GM23338 (cell line): ENCODE measurements at regions not wholly inside any gene's neighbourhood (a gene's known extent, or its start where the extent isn't known, plus 50 kb on each side); places are given as distances from the start of the nearest gene placed in this dataset.

ENCODE experiments used
- ATAC-seq: fragments of 200-7000 bp; cut with Tn5 transposase; 3 replicates; pipeline ENCODE4 v1.9.1; 2020
- DNase-seq: peaks from one replicate; pipeline ENCODE4 v3.0.0-alpha.2; 2015; ENCODE audit warnings: low spot score
- H2AFZ ChIP-seq: fragments of 200-600 bp; sonication (generic); 2 replicates; pipeline ENCODE4 v1.8.0; 2016; ENCODE audit warnings: antibody characterized with exemption, mild to moderate bottlenecking, moderate library complexity
- H3F3A ChIP-seq: fragments of 200-600 bp; sonication (generic); replicated peaks from 2 replicates; pipeline ENCODE4 v1.8.0; 2017; ENCODE audit warnings: antibody characterized with exemption, mixed run types, low read depth
- H3K27ac ChIP-seq: fragments of 200-600 bp; sonication (generic); 2 replicates; pipeline ENCODE4 v1.6.1; 2016; ENCODE audit warnings: low read depth
- H3K27me3 ChIP-seq: fragments of 200-600 bp; sonication (generic); 2 replicates; pipeline ENCODE4 v1.8.0; 2016; ENCODE audit warnings: mild to moderate bottlenecking, mixed run types, moderate library complexity; ENCODE audit not compliant: insufficient read depth
- H3K36me3 ChIP-seq: fragments of 200-600 bp; sonication (generic); 2 replicates; pipeline ENCODE4 v1.8.0; 2016; ENCODE audit warnings: mild to moderate bottlenecking; ENCODE audit not compliant: insufficient read depth
- H3K4me1 ChIP-seq: fragments of 200-600 bp; sonication (generic); 2 replicates; pipeline ENCODE4 v1.8.0; 2016; ENCODE audit warnings: mild to moderate bottlenecking, moderate library complexity; ENCODE audit not compliant: insufficient read depth
- H3K4me2 ChIP-seq: fragments of 200-600 bp; sonication (generic); 2 replicates; pipeline ENCODE4 v1.7.1; 2017; ENCODE audit warnings: mixed run types
- H3K4me3 ChIP-seq: fragments of 200-600 bp; sonication (generic); 2 replicates; pipeline ENCODE4 v1.6.1; 2016; ENCODE audit warnings: mixed run types
- H3K79me2 ChIP-seq: fragments of 200-600 bp; sonication (generic); replicated peaks from 2 replicates; pipeline ENCODE4 v1.8.0; 2017; ENCODE audit warnings: mild to moderate bottlenecking; ENCODE audit not compliant: insufficient read depth
- H3K9me2 ChIP-seq: fragments of 200-600 bp; sonication (generic); 2 replicates; pipeline ENCODE4 v1.8.0; 2017; ENCODE audit not compliant: insufficient read depth
- H4K20me1 ChIP-seq: fragments of 200-600 bp; sonication (generic); replicated peaks from 2 replicates; pipeline ENCODE4 v1.8.0; 2017; ENCODE audit warnings: mild to moderate bottlenecking; ENCODE audit not compliant: insufficient read depth
- H3K27ac Mint-ChIP-seq: 2 replicates; pipeline ENCODE4 v1.8.0; 2020; ENCODE audit warnings: inconsistent platforms, mild to moderate bottlenecking, moderate library complexity, mixed read lengths
- H3K27me3 Mint-ChIP-seq: 3 replicates; pipeline ENCODE4 v1.8.0; 2022; ENCODE audit warnings: low read depth, mild to moderate bottlenecking, moderate library complexity, mixed read lengths, inconsistent platforms; ENCODE audit not compliant: insufficient read depth, poor library complexity
- H3K36me3 Mint-ChIP-seq: 3 replicates; pipeline ENCODE4 v1.8.0; 2021; ENCODE audit warnings: low read depth, mild to moderate bottlenecking, inconsistent platforms, moderate library complexity, mixed read lengths
- H3K4me1 Mint-ChIP-seq: 3 replicates; pipeline ENCODE4 v1.8.0; 2020; ENCODE audit warnings: mild to moderate bottlenecking, inconsistent platforms, mixed read lengths
- H3K4me3 Mint-ChIP-seq: 3 replicates; pipeline ENCODE4 v1.8.0; 2021; ENCODE audit warnings: moderate library complexity, mild to moderate bottlenecking, inconsistent platforms, mixed read lengths
- H3K9me3 Mint-ChIP-seq: 3 replicates; pipeline ENCODE4 v1.8.0; 2020; ENCODE audit warnings: moderate library complexity, mild to moderate bottlenecking, inconsistent platforms, mixed read lengths
- CREB1 ChIP-seq: fragments of 250-450 bp; sonication (Bioruptor Pico); IDR thresholded peaks from 2 replicates; pipeline ENCODE4 v1.5.0; 2020; ENCODE audit warnings: low read depth, mild to moderate bottlenecking, moderate library complexity
- CTCF ChIP-seq, 2 experiments: fragments of 200-600 bp in 1 of 2; sonication (generic) in 1 of 2; conservative IDR thresholded peaks; 2 replicates each; pipeline versions ENCODE4 v1.5.1 to v1.6.1; 2016 to 2017; ENCODE audit warnings: antibody characterized with exemption in 2 of 2, low read depth in 2 of 2, mild to moderate bottlenecking in 2 of 2, moderate library complexity in 1 of 2
- ETS1 ChIP-seq: IDR thresholded peaks from 2 replicates; pipeline ENCODE4 v1.6.1; 2016; ENCODE audit warnings: antibody characterized with exemption
- EZH2 ChIP-seq: fragments of 200-600 bp; sonication (generic); IDR thresholded peaks from one replicate; pipeline ENCODE4 v1.8.0; 2017; ENCODE audit warnings: antibody characterized with exemption, mild to moderate bottlenecking, low read depth; ENCODE audit not compliant: unreplicated experiment
- EZH2phosphoT487 ChIP-seq: fragments of 200-600 bp; sonication (generic); IDR thresholded peaks from one replicate; pipeline ENCODE4 v1.8.1; 2018; ENCODE audit warnings: antibody characterized with exemption; ENCODE audit not compliant: unreplicated experiment
- JUNB ChIP-seq: IDR thresholded peaks from one replicate; pipeline ENCODE4 v1.6.1; 2016; ENCODE audit warnings: antibody characterized with exemption; ENCODE audit not compliant: unreplicated experiment
- NANOG ChIP-seq: IDR thresholded peaks from 2 replicates; pipeline ENCODE4 v1.6.1; 2016; ENCODE audit warnings: antibody characterized with exemption, borderline replicate concordance
- POLR2AphosphoS5 ChIP-seq: IDR thresholded peaks from 2 replicates; pipeline ENCODE4 v1.6.1; 2016; ENCODE audit warnings: antibody characterized with exemption, low read depth
- REST ChIP-seq: IDR thresholded peaks from one replicate; pipeline ENCODE4 v1.6.1; 2018; ENCODE audit warnings: antibody characterized with exemption; ENCODE audit not compliant: unreplicated experiment
- STAT1 ChIP-seq: IDR thresholded peaks from one replicate; pipeline ENCODE4 v1.6.1; 2016; ENCODE audit warnings: antibody characterized with exemption; ENCODE audit not compliant: unreplicated experiment
- ZNF114 ChIP-seq: fragments of 250-450 bp; sonication (Bioruptor Pico); IDR thresholded peaks from 2 replicates; pipeline ENCODE4 v1.5.0; 2020; ENCODE audit warnings: mild to moderate bottlenecking, moderate library complexity
- ZNF331 ChIP-seq: fragments of 250-450 bp; sonication (Bioruptor Pico); IDR thresholded peaks from 2 replicates; pipeline ENCODE4 v1.5.0; 2020; ENCODE audit warnings: low read depth, mild to moderate bottlenecking, moderate library complexity
- ZNF462 ChIP-seq: fragments of 250-450 bp; sonication (Bioruptor Pico); IDR thresholded peaks from 2 replicates; pipeline ENCODE4 v1.5.0; 2020; ENCODE audit warnings: mild to moderate bottlenecking, moderate library complexity

GRCh38 chr12:67498991-67499390, 149.6 kb upstream of the DYRK2 start:
- no peaks in the 10 kb centered on the region for H3K4me1 Mint-ChIP-seq
- no peak for DNase-seq
- ATAC-seq: no peak

More at GRCh38 chr12:67498991-67499390, 149.6 kb upstream of the DYRK2 start:
- Histone ChIP-seq H3F3A (no peaks in the 10 kb centered on the region), H3K27ac (no peak overlapping the region), H3K9me2 (0 out of 2 replicates have a peak, but pooled peaks cover 6% of the 10 kb centered on the region), H3K36me3 (no peaks in the 10 kb centered on the region), H3K4me3 (no peak overlapping the region), H3K4me2 (no peak overlapping the region), H3K79me2 (no peaks in the 10 kb centered on the region), H2AFZ (no peak overlapping the region), H3K4me1 (no peaks in the 10 kb centered on the region), H3K27me3 (no peaks in the 10 kb centered on the region), H4K20me1 (no peaks in the 10 kb centered on the region)
- TF ChIP-seq ZNF114 (CRISPR knock-in tag) (no peak), REST (no peak), EZH2 (no peak), NANOG (no peak), CREB1 (CRISPR knock-in tag) (no peak), EZH2phosphoT487 (no peak), STAT1 (no peak), CTCF (conservative IDR thresholded peaks at IDR 0.05; ENCODE audit: low read depth in 2 of 2) (no peak), ZNF462 (CRISPR knock-in tag) (no peak), JUNB (no peak), ZNF331 (CRISPR knock-in tag) (no peak), ETS1 (no peak), POLR2AphosphoS5 (no peak)
- H3K27ac Mint-ChIP-seq: no peak overlapping the region
- no peaks in the 10 kb centered on the region for H3K27me3 Mint-ChIP-seq
- no peak overlapping the region for H3K4me3 Mint-ChIP-seq
- H3K36me3 Mint-ChIP-seq: no peaks in the 10 kb centered on the region
- H3K9me3 Mint-ChIP-seq: no peaks in the 10 kb centered on the region
